Coronary artery (tissue), 2 donors: ENCODE measurements at regions not wholly inside any gene's neighbourhood (a gene's known extent, or its start where the extent isn't known, plus 50 kb on each side); places are given as distances from the start of the nearest gene placed in this dataset.

Experiments used
- DNase-seq: peaks from one replicate; pipeline ENCODE4 v3.0.0-alpha.2; 2017; ENCODE audit warnings: low spot score
- H3K27ac ChIP-seq, 2 donors: fragments of 200-600 bp; sonication (generic); one replicate each; pipeline ENCODE4 v1.5.1; 2016 to 2019
- H3K4me3 ChIP-seq: fragments of 200-600 bp; sonication (generic); 2 replicates; pipeline ENCODE4 v1.5.1; 2016; ENCODE audit warnings: mild to moderate bottlenecking, moderate library complexity
- CTCF ChIP-seq: fragments of 200-600 bp; sonication (generic); IDR thresholded peaks from one replicate; pipeline ENCODE4 v1.5.1; 2019; ENCODE audit warnings: antibody characterized with exemption

GRCh38 chr3:84126160-84126559, 832.6 kb upstream of the CADM2 start:
- H3K4me3 ChIP-seq: no peak overlapping the region
- H3K27ac ChIP-seq: no peak overlapping the region
- TF ChIP-seq CTCF: no peak
- no peak for DNase-seq

- no peak for TF ChIP-seq CTCF
- no peak for DNase-seq
Observed at GRCh38 chr3:84128024-84128423, 830.8 kb upstream of the CADM2 start.

GRCh38 chr3:84136425-84136824, 822.4 kb upstream of the CADM2 start:
- DNase-seq: no peak
- TF ChIP-seq CTCF: no peak
- H3K4me3 ChIP-seq: no peak overlapping the region
- no peak overlapping the region for H3K27ac ChIP-seq

More at GRCh38 chr3:84128024-84128423, 830.8 kb upstream of the CADM2 start:
- Histone ChIP-seq H3K27ac (no peak overlapping the region), H3K4me3 (no peak overlapping the region)

- TF ChIP-seq CTCF: no peak
- no peak overlapping the region for H3K4me3 ChIP-seq
- no peak for DNase-seq
- no peak overlapping the region for H3K27ac ChIP-seq
Observed at GRCh38 chr3:84140631-84141030, 818.2 kb upstream of the CADM2 start.

- no peak for DNase-seq
- TF ChIP-seq CTCF: no peak
- Histone ChIP-seq H3K27ac (no peak overlapping the region), H3K4me3 (no peak overlapping the region)
Observed at GRCh38 chr3:84141571-84141970, 817.2 kb upstream of the CADM2 start.

GRCh38 chr3:84165328-84165727, 793.5 kb upstream of the CADM2 start:
- DNase-seq: no peak
- TF ChIP-seq CTCF: no peak
- H3K4me3 ChIP-seq: no peak overlapping the region
- H3K27ac ChIP-seq: no peak overlapping the region

GRCh38 chr3:84175449-84175848, 783.3 kb upstream of the CADM2 start:
- no peak overlapping the region for H3K27ac ChIP-seq
- no peak overlapping the region for H3K4me3 ChIP-seq
- DNase-seq: no peak
- no peak for TF ChIP-seq CTCF
